Astrocyte (in vitro differentiated cells and primary cell): ENCODE measurements at regions not wholly inside any gene's neighbourhood (a gene's known extent, or its start where the extent isn't known, plus 50 kb on each side); places are given as distances from the start of the nearest gene placed in this dataset.

Source experiments
- EZH2 ChIP-seq: IDR thresholded peaks from 2 replicates; pipeline ENCODE4 v1.6.1; 2012; ENCODE audit warnings: mild to moderate bottlenecking, low read length, inconsistent platforms; ENCODE audit not compliant: insufficient read depth
- TF ChIP-seq, protein P1 (sequence below): IDR thresholded peaks from 2 replicates; pipeline ENCODE4 v1.5.1; 2011; ENCODE audit warnings: low read depth, mild to moderate bottlenecking, inconsistent platforms, low read length, moderate library complexity; ENCODE audit not compliant: insufficient read depth

DNA sequence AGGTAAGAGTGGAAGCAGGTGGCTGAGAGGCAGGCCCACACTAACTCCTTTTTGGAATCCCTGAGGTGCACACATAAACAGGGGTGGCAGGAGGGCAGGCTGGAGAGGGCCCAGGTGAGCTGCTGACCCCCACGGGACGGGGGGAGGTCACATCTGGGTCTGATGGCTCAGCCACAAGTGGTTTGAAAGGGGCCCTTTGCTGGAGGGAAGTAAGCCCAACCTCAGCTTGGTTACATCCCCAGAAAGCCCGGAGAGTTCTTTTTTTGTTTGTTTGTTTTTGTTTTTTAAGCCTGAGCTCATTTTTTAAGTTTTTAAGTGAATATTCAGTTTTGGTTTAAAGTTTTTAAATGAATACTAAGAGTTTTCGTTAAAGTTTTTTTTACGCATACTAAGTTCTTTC, 72.8 kb upstream of the CUX1 start:
- TF ChIP-seq, protein P1, sequence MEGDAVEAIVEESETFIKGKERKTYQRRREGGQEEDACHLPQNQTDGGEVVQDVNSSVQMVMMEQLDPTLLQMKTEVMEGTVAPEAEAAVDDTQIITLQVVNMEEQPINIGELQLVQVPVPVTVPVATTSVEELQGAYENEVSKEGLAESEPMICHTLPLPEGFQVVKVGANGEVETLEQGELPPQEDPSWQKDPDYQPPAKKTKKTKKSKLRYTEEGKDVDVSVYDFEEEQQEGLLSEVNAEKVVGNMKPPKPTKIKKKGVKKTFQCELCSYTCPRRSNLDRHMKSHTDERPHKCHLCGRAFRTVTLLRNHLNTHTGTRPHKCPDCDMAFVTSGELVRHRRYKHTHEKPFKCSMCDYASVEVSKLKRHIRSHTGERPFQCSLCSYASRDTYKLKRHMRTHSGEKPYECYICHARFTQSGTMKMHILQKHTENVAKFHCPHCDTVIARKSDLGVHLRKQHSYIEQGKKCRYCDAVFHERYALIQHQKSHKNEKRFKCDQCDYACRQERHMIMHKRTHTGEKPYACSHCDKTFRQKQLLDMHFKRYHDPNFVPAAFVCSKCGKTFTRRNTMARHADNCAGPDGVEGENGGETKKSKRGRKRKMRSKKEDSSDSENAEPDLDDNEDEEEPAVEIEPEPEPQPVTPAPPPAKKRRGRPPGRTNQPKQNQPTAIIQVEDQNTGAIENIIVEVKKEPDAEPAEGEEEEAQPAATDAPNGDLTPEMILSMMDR = no peak
- no peak for TF ChIP-seq EZH2
